GM19351 (cell line): ENCODE measurements at regions not wholly inside any gene's neighbourhood (a gene's known extent, or its start where the extent isn't known, plus 50 kb on each side); places are given as distances from the start of the nearest gene placed in this dataset.

Source experiments
- ATAC-seq: cut with Tn5 transposase; IDR thresholded peaks from one replicate; pipeline ENCODE4 v1.9.1; 2021; ENCODE audit warnings: mild to moderate bottlenecking, moderate library complexity; ENCODE audit not compliant: unreplicated experiment

- ATAC-seq, result no peak
Measured at GRCh38 chr1:91575909-91576519, 75.4 kb downstream of the CDC7 start.

DNA sequence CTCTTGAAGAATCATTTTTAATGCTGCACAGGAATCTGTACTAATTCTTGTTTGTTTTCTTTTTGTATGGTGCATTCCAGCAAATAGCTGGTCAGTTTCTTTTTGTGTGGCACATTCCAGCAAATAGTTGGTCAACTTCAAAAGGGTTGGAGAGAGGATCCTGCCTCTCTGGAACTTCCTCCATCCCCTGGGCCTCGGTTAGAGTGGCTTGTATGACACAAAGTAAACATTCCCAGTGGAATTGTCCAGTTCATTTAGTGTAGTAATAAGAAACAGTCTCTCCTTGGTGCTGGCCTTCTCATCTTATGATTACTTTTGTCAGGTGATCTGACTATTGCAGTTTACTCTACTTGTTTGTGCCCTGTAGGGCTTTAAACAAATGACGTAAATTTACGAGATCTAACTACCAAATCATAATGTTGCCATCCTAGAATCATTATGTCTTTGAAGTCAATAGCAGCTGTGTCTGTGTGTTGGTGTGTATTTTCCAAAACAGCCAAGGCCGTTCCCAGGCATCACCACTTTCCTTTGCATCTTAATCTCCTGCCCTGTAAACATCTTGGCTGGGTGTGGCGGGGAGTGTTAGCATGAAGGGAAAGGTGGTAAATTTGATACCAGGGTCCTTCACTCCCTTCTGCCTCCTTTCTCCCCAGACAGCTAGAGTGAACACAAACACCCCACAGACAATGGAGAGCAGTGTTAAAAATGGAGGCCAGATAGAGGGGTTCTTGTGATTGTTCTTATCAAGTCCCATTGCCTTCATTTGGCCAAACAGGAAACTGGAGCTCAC, 77.9 kb downstream of the CDC7 start:
- no peak for ATAC-seq

DNA sequence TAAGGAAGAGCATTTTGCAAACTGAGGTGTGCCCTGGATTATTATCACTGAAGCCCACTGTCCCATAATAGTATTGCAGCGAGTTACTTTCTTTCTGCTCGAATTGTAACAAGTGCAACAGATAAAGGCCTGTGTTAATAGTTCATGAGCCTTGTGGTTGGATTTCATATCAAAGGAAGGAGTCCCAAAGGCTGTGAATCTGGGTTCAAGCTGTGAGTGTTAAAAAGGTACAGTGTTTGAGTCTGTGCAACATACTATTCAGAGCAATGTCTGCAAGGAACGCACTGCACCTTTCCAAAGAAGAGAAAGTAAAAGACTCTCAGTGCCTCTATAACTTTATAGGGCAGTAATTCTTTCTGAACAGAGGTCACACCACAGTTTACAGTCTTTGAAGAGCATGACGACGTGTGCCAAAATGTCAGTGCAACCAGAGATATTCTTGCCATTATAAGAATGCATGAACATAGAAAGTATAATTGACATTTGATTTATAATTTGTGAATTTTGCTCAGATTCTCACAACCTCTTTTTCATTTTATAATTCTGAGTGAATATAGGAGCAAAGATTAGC, 79.1 kb downstream of the CDC7 start:
- ATAC-seq, result no peak

- no peak for ATAC-seq
Measured at GRCh38 chr1:91582431-91582921, 81.8 kb downstream of the CDC7 start.

DNA sequence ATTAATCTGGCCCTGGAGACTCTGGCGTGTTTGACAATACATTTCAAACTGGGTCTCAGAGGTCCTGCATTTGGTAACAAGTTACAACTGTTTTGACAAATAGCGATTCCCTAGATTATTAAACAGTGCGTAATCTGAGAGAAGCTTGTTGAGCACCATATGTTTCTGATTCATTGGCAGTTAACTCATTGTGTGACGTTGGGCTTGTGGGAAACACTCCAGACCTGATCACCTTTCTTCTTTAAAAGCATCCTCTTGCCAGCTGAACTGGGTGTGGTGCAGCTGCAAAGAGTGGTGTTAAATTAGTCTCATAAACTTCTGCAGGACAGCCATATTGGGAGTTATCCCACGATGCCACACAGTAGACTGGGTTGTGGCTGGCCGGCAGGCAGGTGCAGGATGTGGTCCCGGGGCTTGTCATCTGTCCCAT, 82.7 kb downstream of the CDC7 start:
- ATAC-seq, result no peak

DNA sequence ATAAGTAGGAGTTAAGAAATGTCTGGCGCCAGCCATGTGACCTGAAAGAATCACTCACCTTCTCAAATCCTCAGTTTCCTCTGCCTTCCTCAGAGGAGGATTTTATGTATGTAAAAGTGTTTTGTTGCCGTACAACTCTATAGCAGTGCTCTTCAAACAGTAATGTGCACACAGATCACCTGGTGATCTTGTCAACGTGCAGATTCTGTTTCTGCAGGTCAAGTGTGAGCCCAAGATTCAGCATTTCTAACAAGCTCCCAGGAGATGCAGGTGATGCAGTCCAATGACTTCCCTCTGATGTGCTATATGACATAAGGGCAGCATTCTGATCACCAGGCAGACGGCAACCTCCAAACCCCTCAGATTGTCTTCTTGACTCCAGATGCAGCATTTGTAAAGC, 83.7 kb downstream of the CDC7 start:
- no peak for ATAC-seq

GRCh38 chr1:91584878-91585277, 84.2 kb downstream of the CDC7 start:
- ATAC-seq, result no peak

- no peak for ATAC-seq
Measured at GRCh38 chr1:91585502-91585901, 84.9 kb downstream of the CDC7 start.

DNA sequence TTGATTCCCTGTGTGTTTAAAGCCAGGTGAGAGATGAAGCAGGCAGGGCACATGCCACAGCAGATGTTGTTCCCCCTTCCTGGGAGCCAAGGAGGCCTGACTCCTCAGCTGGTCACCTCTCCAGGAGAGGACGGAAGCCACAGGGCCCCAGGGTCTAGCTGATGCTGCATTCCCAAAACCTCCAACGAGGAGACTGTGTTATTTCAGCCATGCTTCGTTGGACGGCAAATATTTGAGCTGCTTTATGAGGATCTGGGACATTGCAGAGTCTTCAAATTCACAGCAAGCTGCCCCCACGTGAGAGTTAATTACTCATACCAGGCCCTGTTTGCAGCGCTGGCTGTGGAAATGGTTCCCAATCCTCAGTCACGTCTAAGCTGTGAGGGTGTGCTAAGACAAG, 85.3 kb downstream of the CDC7 start:
- no peak for ATAC-seq

- ATAC-seq, result no peak
Measured at GRCh38 chr1:91589437-91589836, 88.8 kb downstream of the CDC7 start.

DNA sequence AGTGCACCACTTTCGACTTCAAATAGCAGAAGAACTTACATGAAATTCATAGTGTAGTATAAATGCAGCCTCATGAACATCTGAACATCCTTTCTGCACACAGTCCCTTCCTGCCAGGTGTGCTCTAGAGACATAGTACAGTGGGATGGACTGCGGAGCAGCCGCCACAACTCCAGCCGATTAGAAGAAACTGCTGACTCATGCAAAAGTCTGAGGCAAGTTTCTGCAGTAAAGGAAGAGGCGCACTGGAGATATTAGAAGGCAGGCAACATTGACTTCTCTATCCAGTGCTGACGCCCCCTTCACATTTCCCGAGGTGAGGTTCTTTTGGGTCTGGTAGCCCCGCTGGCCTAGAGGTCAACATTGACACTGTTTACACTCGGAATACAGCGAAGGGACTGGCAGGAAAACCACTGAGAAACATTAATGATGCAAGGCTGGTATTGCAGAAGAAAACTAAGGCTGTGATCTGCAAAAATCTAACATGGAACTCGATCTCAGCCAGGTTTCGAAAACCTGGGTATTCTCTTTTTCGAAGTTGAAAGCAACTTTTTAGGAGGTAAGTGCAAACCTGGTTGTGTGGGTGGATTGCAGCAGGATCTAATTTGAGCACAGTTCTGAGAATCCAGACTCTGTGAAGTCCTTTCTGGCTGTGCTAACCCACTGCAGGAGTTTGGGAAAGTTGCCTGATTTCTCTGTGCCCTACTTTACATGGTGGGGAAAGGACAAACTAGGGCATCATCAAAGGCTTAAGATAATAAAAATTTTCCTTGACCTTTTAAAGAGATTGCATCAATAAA, 90.7 kb downstream of the CDC7 start:
- no peak for ATAC-seq

- no peak for ATAC-seq
Measured at GRCh38 chr1:91592716-91593477, 92.2 kb downstream of the CDC7 start.

DNA sequence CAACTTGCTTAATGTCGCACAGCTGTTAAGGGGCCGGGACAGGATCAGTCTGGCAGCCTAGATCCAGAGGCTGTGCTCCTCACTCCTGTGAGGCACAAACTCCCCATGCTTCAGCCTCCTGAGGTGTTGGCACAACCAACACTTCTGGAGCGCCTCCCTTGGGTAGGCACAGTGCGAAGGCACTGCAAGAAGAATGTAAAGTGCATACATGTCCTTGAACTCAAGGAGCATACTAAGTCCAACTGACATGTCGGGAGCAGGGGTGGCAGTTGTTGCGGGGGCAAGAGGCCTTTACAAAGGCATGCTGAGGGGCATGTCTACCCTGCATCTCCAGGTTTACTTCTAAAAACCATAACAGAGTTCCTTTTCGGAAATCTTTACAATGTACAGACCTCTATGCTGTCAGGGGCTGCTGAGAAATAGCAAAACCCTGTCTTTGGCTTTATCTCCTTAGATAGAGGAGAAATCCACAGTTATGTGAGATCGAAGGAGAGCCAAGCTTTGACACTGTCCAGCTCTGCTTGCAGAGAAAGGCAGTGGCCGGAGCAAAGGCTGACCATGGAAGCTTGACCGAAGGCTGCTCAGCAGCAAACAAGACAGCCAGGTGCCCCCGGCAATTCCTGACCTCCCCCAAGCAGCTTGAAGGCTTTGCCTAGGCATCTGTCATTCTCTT, 93.9 kb downstream of the CDC7 start:
- no peak for ATAC-seq

DNA sequence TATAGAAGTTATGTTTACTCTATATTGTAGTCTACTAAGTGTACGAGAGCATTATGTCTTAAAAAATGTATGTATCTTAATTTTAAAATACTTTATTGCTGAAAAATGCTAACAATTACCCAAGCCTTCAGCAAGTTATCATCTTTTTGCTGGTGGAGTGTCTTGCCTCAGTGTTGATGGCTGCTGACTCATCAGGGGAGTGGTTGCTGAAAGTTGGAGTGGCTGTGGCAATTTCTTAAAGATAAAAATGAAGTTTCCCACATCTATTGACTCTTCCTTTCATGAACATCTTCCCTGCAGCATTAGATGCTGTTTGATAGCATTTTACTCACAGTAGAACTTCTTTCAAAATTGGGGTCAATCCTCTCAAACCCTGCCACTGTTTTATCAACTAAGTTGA, 95.8 kb downstream of the CDC7 start:
- ATAC-seq, result no peak

GRCh38 chr1:91597215-91597614, 96.6 kb downstream of the CDC7 start:
- ATAC-seq, result no peak

- no peak for ATAC-seq
Measured at GRCh38 chr1:91600431-91601337, 100.0 kb downstream of the CDC7 start.

DNA sequence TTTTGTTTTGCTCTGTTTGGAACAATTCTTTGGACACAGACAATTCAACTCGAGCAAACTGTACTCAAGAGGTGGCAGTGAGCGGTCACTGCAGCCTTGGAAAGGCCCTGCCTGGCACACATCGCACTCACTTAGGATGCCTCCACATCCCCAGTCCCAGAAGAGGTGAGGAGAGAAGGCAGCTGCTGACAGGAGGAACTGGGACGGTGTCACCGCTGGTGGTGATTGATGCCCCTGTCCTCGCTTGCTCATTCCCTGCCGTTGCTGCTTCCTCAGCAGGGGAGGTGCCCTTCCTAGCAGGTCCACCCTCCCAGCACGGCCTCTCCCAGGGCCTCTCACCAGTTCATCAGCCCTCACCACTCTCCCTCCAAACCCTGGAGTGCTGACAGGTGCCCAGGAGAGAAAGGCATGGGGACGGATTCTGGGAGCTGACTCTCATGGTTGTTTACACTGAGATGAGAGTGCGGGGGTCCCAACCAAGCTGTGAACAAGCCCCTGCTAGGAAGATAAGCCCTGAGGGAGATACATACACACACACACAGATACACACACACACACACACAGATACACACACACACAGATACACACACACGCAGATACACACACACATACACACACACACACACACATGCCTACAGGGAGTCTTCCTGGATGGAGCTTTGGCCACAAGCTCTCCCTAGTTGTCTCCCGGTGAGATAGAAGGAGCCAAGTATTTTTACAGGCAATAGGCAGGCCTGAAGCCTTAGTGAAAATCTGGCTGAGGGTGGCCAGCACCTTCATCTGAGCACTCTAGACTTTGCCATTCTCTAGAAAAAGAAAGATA, 101.1 kb downstream of the CDC7 start:
- no peak for ATAC-seq

DNA sequence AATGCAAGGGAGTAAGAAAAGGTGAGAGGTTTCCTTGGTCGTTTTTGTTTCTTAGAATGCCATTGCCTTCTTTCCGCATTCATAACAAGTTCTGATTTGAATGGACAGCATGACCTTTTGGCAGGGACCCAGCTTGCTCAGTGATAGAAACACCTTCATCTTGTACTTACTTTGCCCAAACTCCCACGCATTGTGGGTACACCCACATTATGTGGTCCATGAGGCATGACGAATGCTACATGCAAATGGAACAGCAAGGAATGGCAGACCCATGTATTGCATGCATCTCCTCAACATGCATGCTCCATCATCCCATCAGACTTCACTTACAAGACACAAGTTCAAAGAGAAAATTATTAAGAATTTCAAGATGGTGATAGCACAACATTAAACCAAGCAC, 102.8 kb downstream of the CDC7 start:
- no peak for ATAC-seq
